ENCODE measurements at regions not wholly inside any gene's neighbourhood (a gene's known extent, or its start where the extent isn't known, plus 50 kb on each side); places are given as distances from the start of the nearest gene placed in this dataset.

DNA sequence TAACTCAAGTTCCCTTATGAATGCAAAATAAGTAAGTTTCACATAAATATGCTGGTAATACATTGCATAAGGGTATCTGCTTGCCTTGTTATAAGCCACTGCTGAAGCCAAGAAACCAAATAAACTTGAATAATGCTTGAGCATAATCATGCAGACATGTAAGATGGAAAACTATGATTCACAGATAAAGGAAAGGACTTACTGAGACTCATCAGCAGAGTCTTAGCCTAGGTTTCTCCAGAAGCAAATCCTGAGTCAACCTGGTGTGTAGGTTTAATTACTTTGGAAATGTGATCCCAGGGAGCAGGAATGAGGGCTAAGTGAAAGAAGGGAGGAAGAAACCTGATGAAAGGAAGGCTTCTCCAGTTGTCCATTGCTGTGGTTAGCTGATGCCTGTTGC, 107.7 kb upstream of the BTG1 start:
- H3K9me2 ChIP-seq, result no peaks in the 10 kb centered on the region
- TF ChIP-seq YY1 (IDR thresholded peaks at IDR 0.05; ENCODE audit: low read depth), result no peak
- TF ChIP-seq EP300 (IDR thresholded peaks at IDR 0.05; ENCODE audit: borderline replicate concordance in 1 of 2, low read depth in 1 of 2, low read length in 1 of 2), result no peak
- TF ChIP-seq TAF1 (IDR thresholded peaks at IDR 0.05; ENCODE audit: borderline replicate concordance, low read depth, low read length), result no peak
- no peak for TF ChIP-seq MXI1 (IDR thresholded peaks at IDR 0.05; ENCODE audit: low read depth, low read length)
- no peak for TF ChIP-seq USF1 (IDR thresholded peaks at IDR 0.05; ENCODE audit: borderline replicate concordance, low read depth)
- no peak for TF ChIP-seq USF2 (IDR thresholded peaks at IDR 0.05; ENCODE audit: borderline replicate concordance, low read depth, low read length)
- TF ChIP-seq SIN3A (IDR thresholded peaks at IDR 0.05; ENCODE audit: borderline replicate concordance, low read depth, low read length), result no peak
- TF ChIP-seq TEAD4 (IDR thresholded peaks at IDR 0.05; ENCODE audit: borderline replicate concordance, insufficient read depth), result no peak
- no peak for TF ChIP-seq PBX3 (IDR thresholded peaks at IDR 0.05)
- TF ChIP-seq, protein P1, sequence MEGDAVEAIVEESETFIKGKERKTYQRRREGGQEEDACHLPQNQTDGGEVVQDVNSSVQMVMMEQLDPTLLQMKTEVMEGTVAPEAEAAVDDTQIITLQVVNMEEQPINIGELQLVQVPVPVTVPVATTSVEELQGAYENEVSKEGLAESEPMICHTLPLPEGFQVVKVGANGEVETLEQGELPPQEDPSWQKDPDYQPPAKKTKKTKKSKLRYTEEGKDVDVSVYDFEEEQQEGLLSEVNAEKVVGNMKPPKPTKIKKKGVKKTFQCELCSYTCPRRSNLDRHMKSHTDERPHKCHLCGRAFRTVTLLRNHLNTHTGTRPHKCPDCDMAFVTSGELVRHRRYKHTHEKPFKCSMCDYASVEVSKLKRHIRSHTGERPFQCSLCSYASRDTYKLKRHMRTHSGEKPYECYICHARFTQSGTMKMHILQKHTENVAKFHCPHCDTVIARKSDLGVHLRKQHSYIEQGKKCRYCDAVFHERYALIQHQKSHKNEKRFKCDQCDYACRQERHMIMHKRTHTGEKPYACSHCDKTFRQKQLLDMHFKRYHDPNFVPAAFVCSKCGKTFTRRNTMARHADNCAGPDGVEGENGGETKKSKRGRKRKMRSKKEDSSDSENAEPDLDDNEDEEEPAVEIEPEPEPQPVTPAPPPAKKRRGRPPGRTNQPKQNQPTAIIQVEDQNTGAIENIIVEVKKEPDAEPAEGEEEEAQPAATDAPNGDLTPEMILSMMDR (IDR thresholded peaks at IDR 0.05), result no peak
- no peak for TF ChIP-seq FOSL2 (IDR thresholded peaks at IDR 0.05; ENCODE audit: borderline replicate concordance, low read depth)
- TF ChIP-seq FOXM1 (IDR thresholded peaks at IDR 0.05; ENCODE audit: low read depth), result no peak
- no peak overlapping the region for H3K9ac ChIP-seq
- no peaks in the 10 kb centered on the region for H3K79me2 ChIP-seq (ENCODE audit: insufficient read depth)
- POLR2A ChIA-PET, result no interaction called here
- no peaks in the 10 kb centered on the region for H3K9me3 ChIP-seq
- H3K36me3 ChIP-seq (replicated peaks in 1 of 2; ENCODE audit: control insufficient read depth in 1 of 2, insufficient read depth in 2 of 2, low read length in 1 of 2), result no peaks in the 10 kb centered on the region
- no peaks in the 10 kb centered on the region for H4K20me1 ChIP-seq (ENCODE audit: insufficient read depth)
- H3K27ac ChIP-seq (ENCODE audit: low read depth in 2 of 2, low read length in 1 of 2), result no peak overlapping the region
- DNase-seq, result no peak
- H3K27me3 ChIP-seq (ENCODE audit: insufficient read depth), result no peaks in the 10 kb centered on the region
- no peaks in the 10 kb centered on the region for H3F3A ChIP-seq (replicated peaks; ENCODE audit: insufficient read depth)
- H3K4me1 ChIP-seq (ENCODE audit: control insufficient read depth in 1 of 2, insufficient read depth in 2 of 2, low read depth in 1 of 2, low read length in 1 of 2), result no peaks in the 10 kb centered on the region
- H3K4me3 ChIP-seq (ENCODE audit: low read depth in 2 of 2, low read length in 1 of 2), result no peak overlapping the region
- H3K4me2 ChIP-seq, result no peak overlapping the region
- H2AFZ ChIP-seq (ENCODE audit: low read depth), result no peak overlapping the region
- CTCF ChIA-PET, result interaction anchor here (0.6 to 1.0 kb wide), 2 partner anchors 46 to 871 kb away, joined by 3 read pairs; no protein-coding TSS in a partner anchor

DNA sequence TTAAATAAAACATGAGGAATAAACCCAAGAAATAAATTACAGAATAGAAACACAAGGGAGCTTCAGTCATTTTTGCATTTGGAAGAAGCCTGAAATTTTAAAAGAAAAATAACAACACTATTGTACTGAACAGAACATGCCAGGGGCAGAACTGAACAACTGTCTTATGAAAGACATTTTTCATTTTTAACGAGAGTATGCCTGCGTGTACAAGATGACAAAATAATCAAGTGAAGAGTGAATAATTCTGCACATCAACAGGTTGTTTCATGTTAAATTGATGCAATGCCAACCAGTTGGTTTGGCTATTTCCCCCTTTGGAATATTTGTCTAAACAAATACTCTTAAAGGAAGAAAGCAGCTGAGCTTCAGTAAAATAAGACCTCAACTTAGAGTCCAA, 103.3 kb upstream of the BTG1 start:
- WGBS (ENCODE audit: low lambda C conversion rate), result 80% methylated on average over 2 of the region's 2 CpGs

More for the DNA sequence above, 103.3 kb upstream of the BTG1 start:
- H3K27me3 ChIP-seq (ENCODE audit: insufficient read depth), result no peaks in the 10 kb centered on the region
- ChIA-PET CTCF (no interaction called here), POLR2A (no interaction called here)
- H3K79me2 ChIP-seq (ENCODE audit: insufficient read depth), result no peaks in the 10 kb centered on the region
- no peak overlapping the region for H3K4me2 ChIP-seq
- no peak overlapping the region for H3K4me3 ChIP-seq (ENCODE audit: low read depth in 2 of 2, low read length in 1 of 2)
- H3K9ac ChIP-seq, result no peak overlapping the region
- H3K9me3 ChIP-seq, result no peaks in the 10 kb centered on the region
- H2AFZ ChIP-seq (ENCODE audit: low read depth), result no peak overlapping the region
- TF ChIP-seq, protein P1 (IDR thresholded peaks at IDR 0.05), result no peak
- TF ChIP-seq NFIC (IDR thresholded peaks at IDR 0.05; ENCODE audit: borderline replicate concordance) (no peak), TCF12 (IDR thresholded peaks at IDR 0.05) (no peak), USF1 (IDR thresholded peaks at IDR 0.05; ENCODE audit: borderline replicate concordance, low read depth) (no peak), POLR2AphosphoS5 (IDR thresholded peaks at IDR 0.05; ENCODE audit: low read depth, low read length) (no peak), ELF1 (IDR thresholded peaks at IDR 0.05) (no peak), TEAD4 (IDR thresholded peaks at IDR 0.05; ENCODE audit: borderline replicate concordance, insufficient read depth) (no peak)
- TF ChIP-seq, protein P2, sequence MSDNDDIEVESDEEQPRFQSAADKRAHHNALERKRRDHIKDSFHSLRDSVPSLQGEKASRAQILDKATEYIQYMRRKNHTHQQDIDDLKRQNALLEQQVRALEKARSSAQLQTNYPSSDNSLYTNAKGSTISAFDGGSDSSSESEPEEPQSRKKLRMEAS (IDR thresholded peaks at IDR 0.05; ENCODE audit: low read depth), result no peak
- H3F3A ChIP-seq (replicated peaks; ENCODE audit: insufficient read depth), result no peaks in the 10 kb centered on the region
- H4K20me1 ChIP-seq (ENCODE audit: insufficient read depth), result no peaks in the 10 kb centered on the region
- H3K27ac ChIP-seq (ENCODE audit: low read depth in 2 of 2, low read length in 1 of 2), result no peak overlapping the region
- H3K9me2 ChIP-seq, result no peaks in the 10 kb centered on the region
- H3K36me3 ChIP-seq (replicated peaks in 1 of 2; ENCODE audit: control insufficient read depth in 1 of 2, insufficient read depth in 2 of 2, low read length in 1 of 2), result no peaks in the 10 kb centered on the region
- no peaks in the 10 kb centered on the region; a peak in 2 of 4 replicates for H3K4me1 ChIP-seq (ENCODE audit: control insufficient read depth in 1 of 2, insufficient read depth in 2 of 2, low read depth in 1 of 2, low read length in 1 of 2)
- no peak for DNase-seq
